ENCODE measurements at regions not wholly inside any gene's neighbourhood (a gene's known extent, or its start where the extent isn't known, plus 50 kb on each side); places are given as distances from the start of the nearest gene placed in this dataset.

DNA sequence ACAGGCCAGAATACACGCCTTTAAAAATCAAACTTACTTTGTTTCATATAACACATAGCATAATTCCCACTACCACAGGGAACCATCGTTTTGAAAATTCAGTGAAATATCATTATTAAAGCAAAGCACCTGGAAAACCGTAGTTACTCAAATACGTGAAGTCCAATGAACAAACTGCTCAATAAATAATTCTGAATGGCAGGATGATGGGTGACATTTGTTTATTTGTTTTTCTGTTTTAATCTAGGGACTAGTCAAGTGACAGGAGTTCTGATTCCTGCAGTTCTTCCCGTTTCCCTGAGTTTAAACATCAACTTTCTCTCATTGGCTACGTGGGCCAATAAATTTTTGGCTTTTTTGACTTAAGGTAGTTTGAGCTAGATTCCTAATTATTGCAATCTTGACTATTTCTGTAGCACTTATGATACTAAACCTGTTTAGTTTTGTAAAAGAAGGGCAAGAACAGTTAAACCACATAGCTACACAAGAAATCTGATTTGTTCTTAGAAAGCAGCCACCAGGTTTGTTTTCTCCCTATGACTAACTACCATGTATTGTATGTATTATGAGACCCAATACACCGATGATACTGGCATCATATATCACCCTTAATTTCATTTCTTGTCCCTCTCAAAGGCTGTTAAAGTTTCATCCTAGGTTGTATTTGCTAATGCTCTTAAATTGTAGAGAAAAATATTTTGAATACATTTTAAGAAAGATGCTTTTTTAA is 411.2 kb downstream of the SHQ1 start:
- peaks cover 0 to 21% (median 0%) of the 10 kb centered on the region in 5 donors for H3K4me1 ChIP-seq (ENCODE audit: control insufficient read depth in 5 of 5, insufficient read depth in 5 of 5, low read length in 5 of 5)
- H3K9me3 ChIP-seq (ENCODE audit: control insufficient read depth in 4 of 4, insufficient read depth in 3 of 4, low read length in 3 of 4) = no peaks in the 10 kb centered on the region
- TF ChIP-seq, protein P1, sequence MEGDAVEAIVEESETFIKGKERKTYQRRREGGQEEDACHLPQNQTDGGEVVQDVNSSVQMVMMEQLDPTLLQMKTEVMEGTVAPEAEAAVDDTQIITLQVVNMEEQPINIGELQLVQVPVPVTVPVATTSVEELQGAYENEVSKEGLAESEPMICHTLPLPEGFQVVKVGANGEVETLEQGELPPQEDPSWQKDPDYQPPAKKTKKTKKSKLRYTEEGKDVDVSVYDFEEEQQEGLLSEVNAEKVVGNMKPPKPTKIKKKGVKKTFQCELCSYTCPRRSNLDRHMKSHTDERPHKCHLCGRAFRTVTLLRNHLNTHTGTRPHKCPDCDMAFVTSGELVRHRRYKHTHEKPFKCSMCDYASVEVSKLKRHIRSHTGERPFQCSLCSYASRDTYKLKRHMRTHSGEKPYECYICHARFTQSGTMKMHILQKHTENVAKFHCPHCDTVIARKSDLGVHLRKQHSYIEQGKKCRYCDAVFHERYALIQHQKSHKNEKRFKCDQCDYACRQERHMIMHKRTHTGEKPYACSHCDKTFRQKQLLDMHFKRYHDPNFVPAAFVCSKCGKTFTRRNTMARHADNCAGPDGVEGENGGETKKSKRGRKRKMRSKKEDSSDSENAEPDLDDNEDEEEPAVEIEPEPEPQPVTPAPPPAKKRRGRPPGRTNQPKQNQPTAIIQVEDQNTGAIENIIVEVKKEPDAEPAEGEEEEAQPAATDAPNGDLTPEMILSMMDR (IDR thresholded peaks at IDR 0.05; ENCODE audit: control extremely low read depth, extremely low read depth) = no peak
- H3K4me3 ChIP-seq = no peak overlapping the region
- DNase-seq = no peak
- ATAC-seq (ENCODE audit: insufficient read depth, low FRiP score) = no peak
- no peaks in the 10 kb centered on the region for H3K27me3 ChIP-seq (ENCODE audit: control insufficient read depth in 3 of 3, insufficient read depth in 3 of 3, low read length in 2 of 3)
- no peak overlapping the region for H3K9ac ChIP-seq (ENCODE audit: insufficient read depth in 1 of 2, low read length in 2 of 2)
- H3K27ac ChIP-seq (ENCODE audit: low read depth in 1 of 2, low read length in 1 of 2) = no peak overlapping the region
- H3K36me3 ChIP-seq (ENCODE audit: control insufficient read depth in 4 of 4, insufficient read depth in 4 of 4, low read length in 4 of 4) = peaks cover 0 to 4% (median 3%) of the 10 kb centered on the region in 4 donors
- 64 to 70% methylated on average over 7 of the region's 7 CpGs for WGBS, 2 donors

DNA sequence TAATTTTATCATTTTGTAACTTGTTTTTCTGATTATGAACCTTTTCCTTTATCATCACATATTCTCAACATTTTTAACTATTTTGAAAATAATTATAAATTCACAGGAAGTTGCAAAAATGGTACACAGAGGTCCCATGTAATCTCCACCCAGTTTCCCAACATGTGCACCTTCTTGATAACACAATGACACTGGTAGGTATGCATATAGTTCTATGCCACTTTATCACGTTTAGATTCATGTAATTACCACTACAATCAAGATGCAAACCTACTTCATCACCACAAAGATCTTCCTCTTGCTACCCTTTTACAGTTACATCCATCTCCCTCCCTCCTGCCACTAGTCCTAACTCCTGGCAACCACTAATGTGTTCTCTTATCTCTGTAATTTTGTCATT is 413.9 kb downstream of the SHQ1 start:
- DNase-seq (no peak), ATAC-seq (ENCODE audit: insufficient read depth, low FRiP score) (no peak)
- TF ChIP-seq, protein P1 (IDR thresholded peaks at IDR 0.05; ENCODE audit: control extremely low read depth, extremely low read depth) = no peak
- Histone ChIP-seq H3K9ac (ENCODE audit: insufficient read depth in 1 of 2, low read length in 2 of 2) (no peak overlapping the region), H3K4me3 (no peak overlapping the region), H3K4me1 (ENCODE audit: control insufficient read depth in 5 of 5, insufficient read depth in 5 of 5, low read length in 5 of 5) (peaks cover 0 to 14% (median 0%) of the 10 kb centered on the region in 5 donors), H3K9me3 (ENCODE audit: control insufficient read depth in 4 of 4, insufficient read depth in 3 of 4, low read length in 3 of 4) (no peaks in the 10 kb centered on the region), H3K36me3 (ENCODE audit: control insufficient read depth in 4 of 4, insufficient read depth in 4 of 4, low read length in 4 of 4) (peaks cover 0 to 4% (median 3%) of the 10 kb centered on the region in 4 donors), H3K27me3 (ENCODE audit: control insufficient read depth in 3 of 3, insufficient read depth in 3 of 3, low read length in 2 of 3) (no peaks in the 10 kb centered on the region), H3K27ac (ENCODE audit: low read depth in 1 of 2, low read length in 1 of 2) (no peak overlapping the region)
- 47 to 50% methylated on average over 1 of the region's 1 CpG for WGBS, 2 donors

DNA sequence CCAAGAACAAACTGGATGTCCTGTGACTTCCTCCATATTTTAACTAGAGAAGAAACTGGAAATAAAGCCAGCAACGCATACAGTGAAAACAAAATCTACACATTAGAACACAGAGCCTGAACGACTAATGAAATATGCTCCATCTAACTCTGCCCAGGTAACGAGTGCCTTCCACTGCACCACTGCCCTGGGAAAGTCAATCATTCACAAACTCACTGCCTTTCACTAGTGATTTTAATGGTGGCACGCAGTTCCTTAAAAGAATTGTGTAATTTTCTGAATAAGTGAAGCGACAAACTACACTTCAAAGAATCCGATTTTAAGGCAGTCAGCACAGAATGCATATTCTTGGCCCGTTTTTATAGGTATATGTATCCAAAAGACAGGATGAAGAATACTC is 416.0 kb downstream of the SHQ1 start:
- Histone ChIP-seq H3K36me3 (ENCODE audit: control insufficient read depth in 4 of 4, insufficient read depth in 4 of 4, low read length in 4 of 4) (no peaks in the 10 kb centered on the region), H3K9ac (ENCODE audit: insufficient read depth in 1 of 2, low read length in 2 of 2) (no peak overlapping the region), H3K27ac (ENCODE audit: low read depth in 1 of 2, low read length in 1 of 2) (no peak overlapping the region), H3K4me1 (ENCODE audit: control insufficient read depth in 5 of 5, insufficient read depth in 5 of 5, low read length in 5 of 5) (peaks cover 0 to 7% (median 2%) of the 10 kb centered on the region in 5 donors), H3K9me3 (ENCODE audit: control insufficient read depth in 4 of 4, insufficient read depth in 3 of 4, low read length in 3 of 4) (no peaks in the 10 kb centered on the region), H3K4me3 (no peak overlapping the region), H3K27me3 (ENCODE audit: control insufficient read depth in 3 of 3, insufficient read depth in 3 of 3, low read length in 2 of 3) (no peaks in the 10 kb centered on the region)
- 74 to 83% methylated on average over 7 of the region's 7 CpGs for WGBS, 2 donors
- ATAC-seq (ENCODE audit: insufficient read depth, low FRiP score) = no peak
- TF ChIP-seq, protein P1 (IDR thresholded peaks at IDR 0.05; ENCODE audit: control extremely low read depth, extremely low read depth) = no peak
- no peak for DNase-seq
